ENCODE measurements at regions not wholly inside any gene's neighbourhood (a gene's known extent, or its start where the extent isn't known, plus 50 kb on each side); places are given as distances from the start of the nearest gene placed in this dataset.

- Mint-ChIP-seq H3K36me3 (ENCODE audit: unreplicated experiment) (no peaks in the 10 kb centered on the region), H3K9me3 (ENCODE audit: unreplicated experiment) (no peaks in the 10 kb centered on the region), H3K4me3 (ENCODE audit: unreplicated experiment) (no peak overlapping the region), H3K27ac (ENCODE audit: unreplicated experiment) (no peak overlapping the region), H3K27me3 (ENCODE audit: unreplicated experiment) (no peaks in the 10 kb centered on the region), H3K4me1 (ENCODE audit: unreplicated experiment) (no peaks in the 10 kb centered on the region)
- TF ChIP-seq CTCF (IDR thresholded peaks at IDR 0.05): no peak
- no peak for DNase-seq (ENCODE audit: extremely low spot score, unreplicated experiment)
Observed at GRCh38 chr2:211228559-211228958, 672.2 kb downstream of the CPS1 start.

- no peak for TF ChIP-seq CTCF (IDR thresholded peaks at IDR 0.05)
- H3K9me3 Mint-ChIP-seq (ENCODE audit: unreplicated experiment): peaks cover 5% of the 10 kb centered on the region
Observed at GRCh38 chr2:211237586-211238275, 681.3 kb downstream of the CPS1 start.

GRCh38 chr2:211241891-211242290, 685.5 kb downstream of the CPS1 start:
- no peaks in the 10 kb centered on the region for H3K36me3 Mint-ChIP-seq (ENCODE audit: unreplicated experiment)
- no peak overlapping the region for H3K27ac Mint-ChIP-seq (ENCODE audit: unreplicated experiment)
- no peaks in the 10 kb centered on the region for H3K9me3 Mint-ChIP-seq (ENCODE audit: unreplicated experiment)
- no peak for DNase-seq (ENCODE audit: extremely low spot score, unreplicated experiment)
- TF ChIP-seq CTCF (IDR thresholded peaks at IDR 0.05): no peak
- no peak overlapping the region for H3K4me3 Mint-ChIP-seq (ENCODE audit: unreplicated experiment)
- H3K4me1 Mint-ChIP-seq (ENCODE audit: unreplicated experiment): peaks cover 9% of the 10 kb centered on the region
- H3K27me3 Mint-ChIP-seq (ENCODE audit: unreplicated experiment): peaks cover 13% of the 10 kb centered on the region

More at GRCh38 chr2:211237586-211238275, 681.3 kb downstream of the CPS1 start:
- Mint-ChIP-seq H3K36me3 (ENCODE audit: unreplicated experiment) (no peaks in the 10 kb centered on the region), H3K4me1 (ENCODE audit: unreplicated experiment) (peaks cover 12% of the 10 kb centered on the region), H3K27me3 (ENCODE audit: unreplicated experiment) (peaks cover 9% of the 10 kb centered on the region), H3K27ac (ENCODE audit: unreplicated experiment) (no peak overlapping the region), H3K4me3 (ENCODE audit: unreplicated experiment) (no peak overlapping the region)
- no peak for DNase-seq (ENCODE audit: extremely low spot score, unreplicated experiment)

GRCh38 chr2:211247751-211248150, 691.4 kb downstream of the CPS1 start:
- Mint-ChIP-seq H3K36me3 (ENCODE audit: unreplicated experiment) (no peaks in the 10 kb centered on the region), H3K9me3 (ENCODE audit: unreplicated experiment) (no peaks in the 10 kb centered on the region), H3K4me1 (ENCODE audit: unreplicated experiment) (no peaks in the 10 kb centered on the region), H3K27ac (ENCODE audit: unreplicated experiment) (no peak overlapping the region), H3K27me3 (ENCODE audit: unreplicated experiment) (peaks cover 4% of the 10 kb centered on the region), H3K4me3 (ENCODE audit: unreplicated experiment) (no peak overlapping the region)
- TF ChIP-seq CTCF (IDR thresholded peaks at IDR 0.05): no peak
- no peak for DNase-seq (ENCODE audit: extremely low spot score, unreplicated experiment)

- H3K4me1 Mint-ChIP-seq (ENCODE audit: unreplicated experiment): no peaks in the 10 kb centered on the region
- no peaks in the 10 kb centered on the region for H3K9me3 Mint-ChIP-seq (ENCODE audit: unreplicated experiment)
- H3K27me3 Mint-ChIP-seq (ENCODE audit: unreplicated experiment): peaks cover 3% of the 10 kb centered on the region
- H3K27ac Mint-ChIP-seq (ENCODE audit: unreplicated experiment): no peak overlapping the region
- no peaks in the 10 kb centered on the region for H3K36me3 Mint-ChIP-seq (ENCODE audit: unreplicated experiment)
- no peak for DNase-seq (ENCODE audit: extremely low spot score, unreplicated experiment)
- no peak for TF ChIP-seq CTCF (IDR thresholded peaks at IDR 0.05)
- no peak overlapping the region for H3K4me3 Mint-ChIP-seq (ENCODE audit: unreplicated experiment)
Observed at GRCh38 chr2:211248841-211249240, 692.4 kb downstream of the CPS1 start.

Data from osteocyte (in vitro differentiated cells).